ENCODE measurements at regions not wholly inside any gene's neighbourhood (a gene's known extent, or its start where the extent isn't known, plus 50 kb on each side); places are given as distances from the start of the nearest gene placed in this dataset.

- ATAC-seq (no peak), DNase-seq (no peak)
- no peak for TF ChIP-seq CTCF (IDR thresholded peaks at IDR 0.05)
- no peaks in the 10 kb centered on the region for H3K4me1 ChIP-seq (ENCODE audit: low read depth)
- H3K9me3 ChIP-seq: no peaks in the 10 kb centered on the region
- H3K36me3 ChIP-seq (ENCODE audit: low read depth): no peaks in the 10 kb centered on the region
- H3K4me3 ChIP-seq: no peak overlapping the region
- intact Hi-C loops (cut with DNase I, micrococcal nuclease): no loop called here
These were observed 103.7 kb upstream of the NABP1 start for GRCh38 chr2:191574232-191574631.

- ATAC-seq (no peak), DNase-seq (no peak)
- intact Hi-C loops (cut with DNase I, micrococcal nuclease): no loop called here
- H3K4me3 ChIP-seq: no peak overlapping the region
- no peak for TF ChIP-seq CTCF (IDR thresholded peaks at IDR 0.05)
- H3K4me1 ChIP-seq (ENCODE audit: low read depth): no peaks in the 10 kb centered on the region
- no peaks in the 10 kb centered on the region for H3K9me3 ChIP-seq
- no peaks in the 10 kb centered on the region for H3K36me3 ChIP-seq (ENCODE audit: low read depth)
These were observed 100.3 kb upstream of the NABP1 start for GRCh38 chr2:191577605-191578004.

GRCh38 chr2:191578031-191578430, 99.9 kb upstream of the NABP1 start:
- H3K4me3 ChIP-seq: no peak overlapping the region
- intact Hi-C loops (cut with DNase I, micrococcal nuclease): no loop called here
- H3K36me3 ChIP-seq (ENCODE audit: low read depth): no peaks in the 10 kb centered on the region
- no peaks in the 10 kb centered on the region for H3K9me3 ChIP-seq
- no peaks in the 10 kb centered on the region for H3K4me1 ChIP-seq (ENCODE audit: low read depth)
- ATAC-seq: no peak
- no peak for TF ChIP-seq CTCF (IDR thresholded peaks at IDR 0.05)
- DNase-seq: no peak

- no peaks in the 10 kb centered on the region for H3K9me3 ChIP-seq
- no peak for ATAC-seq
These were observed 97.4 kb upstream of the NABP1 start for GRCh38 chr2:191580581-191580980.

GRCh38 chr2:191581003-191581402, 96.9 kb upstream of the NABP1 start:
- ATAC-seq: no peak
- H3K4me1 ChIP-seq (ENCODE audit: low read depth): no peaks in the 10 kb centered on the region
- intact Hi-C loops (cut with DNase I, micrococcal nuclease): no loop called here
- DNase-seq: no peak
- H3K36me3 ChIP-seq (ENCODE audit: low read depth): no peaks in the 10 kb centered on the region
- no peak overlapping the region for H3K4me3 ChIP-seq
- no peaks in the 10 kb centered on the region for H3K9me3 ChIP-seq
- TF ChIP-seq CTCF (IDR thresholded peaks at IDR 0.05): no peak

More at GRCh38 chr2:191580581-191580980, 97.4 kb upstream of the NABP1 start:
- DNase-seq: no peak
- Histone ChIP-seq H3K4me1 (ENCODE audit: low read depth) (no peaks in the 10 kb centered on the region), H3K4me3 (no peak overlapping the region), H3K36me3 (ENCODE audit: low read depth) (no peaks in the 10 kb centered on the region)
- no peak for TF ChIP-seq CTCF (IDR thresholded peaks at IDR 0.05)
- intact Hi-C loops (cut with DNase I, micrococcal nuclease): no loop called here

GRCh38 chr2:191582355-191582754, 95.6 kb upstream of the NABP1 start:
- Histone ChIP-seq H3K9me3 (no peaks in the 10 kb centered on the region), H3K36me3 (ENCODE audit: low read depth) (no peaks in the 10 kb centered on the region), H3K4me1 (ENCODE audit: low read depth) (no peaks in the 10 kb centered on the region), H3K4me3 (no peak overlapping the region)
- DNase-seq (no peak), ATAC-seq (peak; percentile 65)
- intact Hi-C loops (cut with DNase I, micrococcal nuclease): no loop called here
- no peak for TF ChIP-seq CTCF (IDR thresholded peaks at IDR 0.05)

All from mucosa of descending colon (tissue), 3 donors.